ENCODE measurements at regions not wholly inside any gene's neighbourhood (a gene's known extent, or its start where the extent isn't known, plus 50 kb on each side); places are given as distances from the start of the nearest gene placed in this dataset.
"Not testable (repeated sequence)": the region's sequence is repeated elsewhere in the genome, so short reads cannot be mapped to it uniquely, and the experiment has no call there.

GRCh38 chr4:137735561-137736104 is 203.3 kb upstream of the PCDH18 start:
- TF ChIP-seq CTCF (conservative IDR thresholded peaks at IDR 0.05) = no peak

GRCh38 chr4:137733174-137734141 is 201.2 kb upstream of the PCDH18 start:
- peak; percentile 82 for TF ChIP-seq CTCF (conservative IDR thresholded peaks at IDR 0.05)
- not testable (repeated sequence) for H3K27ac ChIP-seq

More at GRCh38 chr4:137735561-137736104, 203.3 kb upstream of the PCDH18 start:
- no peak overlapping the region for H3K27ac ChIP-seq

GRCh38 chr4:137722910-137723309 is 190.6 kb upstream of the PCDH18 start:
- H3K27ac ChIP-seq = no peak overlapping the region
- TF ChIP-seq CTCF (conservative IDR thresholded peaks at IDR 0.05) = no peak

DNA sequence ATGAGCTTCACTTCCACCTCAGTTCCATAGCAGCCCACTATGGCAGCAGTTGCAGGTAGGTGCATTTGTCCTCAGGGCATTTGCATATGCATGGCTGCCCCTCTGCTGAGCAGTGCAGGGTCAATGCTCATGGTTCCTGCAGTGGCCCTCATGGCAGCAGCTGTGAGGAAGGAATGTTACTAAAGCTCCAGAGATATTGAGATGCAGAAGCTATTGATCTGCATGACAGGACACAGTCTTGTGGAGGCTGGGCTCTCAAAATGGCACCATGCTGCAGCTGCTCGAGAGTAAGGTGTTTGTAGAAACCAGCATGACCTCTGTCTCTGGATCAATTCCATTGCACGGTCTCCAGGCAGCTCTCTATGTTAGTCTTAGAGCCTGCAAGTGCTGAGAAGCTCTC is 179.2 kb upstream of the PCDH18 start:
- H3K27ac ChIP-seq = no peak overlapping the region
- no peak for TF ChIP-seq CTCF (conservative IDR thresholded peaks at IDR 0.05)

GRCh38 chr4:137707626-137708025 is 175.3 kb upstream of the PCDH18 start:
- no peak overlapping the region for H3K27ac ChIP-seq
- TF ChIP-seq CTCF (conservative IDR thresholded peaks at IDR 0.05) = no peak

- no peak overlapping the region for H3K27ac ChIP-seq
- no peak for TF ChIP-seq CTCF (conservative IDR thresholded peaks at IDR 0.05)
Observed at GRCh38 chr4:137707102-137707620, 174.9 kb upstream of the PCDH18 start.

DNA sequence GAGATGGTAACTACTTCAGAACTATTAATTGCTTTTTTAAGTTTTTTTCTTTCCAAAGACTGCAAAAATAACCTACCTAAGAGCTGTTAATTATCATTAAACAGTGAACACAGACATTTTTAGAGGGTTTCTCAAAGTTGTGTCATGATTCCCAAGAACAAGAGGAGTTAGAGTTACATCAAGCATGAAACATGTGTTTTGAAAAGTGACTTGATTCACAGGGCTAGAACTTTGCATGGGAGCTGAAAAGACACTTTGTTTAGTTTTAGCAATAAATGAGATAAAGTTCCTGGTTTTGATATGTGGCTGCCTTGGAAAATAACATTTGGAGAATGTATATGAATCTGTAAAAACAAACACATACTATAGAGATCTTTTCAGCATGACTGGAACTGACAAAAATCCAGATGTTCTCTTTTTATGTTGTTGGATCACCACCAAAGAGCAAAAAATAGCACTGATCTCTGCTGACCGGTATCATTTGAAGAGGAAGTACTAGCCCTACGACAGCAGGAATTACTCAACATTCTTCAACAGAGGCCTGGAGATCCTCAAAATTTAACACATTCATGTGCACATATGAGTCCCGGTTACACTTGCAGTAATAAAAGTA is 173.0 kb upstream of the PCDH18 start:
- no peak for TF ChIP-seq CTCF (conservative IDR thresholded peaks at IDR 0.05)
- no peak overlapping the region for H3K27ac ChIP-seq
